ENCODE measurements at regions not wholly inside any gene's neighbourhood (a gene's known extent, or its start where the extent isn't known, plus 50 kb on each side); places are given as distances from the start of the nearest gene placed in this dataset.

DNA sequence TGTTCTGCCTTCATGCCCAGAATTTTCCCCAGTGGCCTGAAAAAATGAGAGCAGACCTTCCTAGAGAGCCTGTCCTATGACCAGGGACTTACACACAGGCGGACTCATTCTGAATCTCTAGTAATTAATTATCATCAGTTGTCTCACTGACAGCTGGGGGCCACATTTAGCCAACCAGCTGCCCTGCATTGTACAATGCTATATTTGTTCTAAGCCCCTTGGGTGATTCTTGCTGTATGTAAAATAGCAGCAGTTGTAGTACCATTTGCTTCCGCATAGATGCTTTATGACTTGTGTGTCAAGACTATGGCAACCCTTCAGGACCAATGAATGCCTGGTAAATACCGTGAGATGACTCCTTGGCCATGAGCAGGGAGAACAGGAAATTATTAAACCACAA is 415.4 kb upstream of the SEMA6A start:
- TF ChIP-seq EP300 (IDR thresholded peaks at IDR 0.05) (no peak), POLR2AphosphoS5 (IDR thresholded peaks at IDR 0.05) (no peak), POLR2A (IDR thresholded peaks at IDR 0.05) (no peak)
- TF ChIP-seq, protein P1, sequence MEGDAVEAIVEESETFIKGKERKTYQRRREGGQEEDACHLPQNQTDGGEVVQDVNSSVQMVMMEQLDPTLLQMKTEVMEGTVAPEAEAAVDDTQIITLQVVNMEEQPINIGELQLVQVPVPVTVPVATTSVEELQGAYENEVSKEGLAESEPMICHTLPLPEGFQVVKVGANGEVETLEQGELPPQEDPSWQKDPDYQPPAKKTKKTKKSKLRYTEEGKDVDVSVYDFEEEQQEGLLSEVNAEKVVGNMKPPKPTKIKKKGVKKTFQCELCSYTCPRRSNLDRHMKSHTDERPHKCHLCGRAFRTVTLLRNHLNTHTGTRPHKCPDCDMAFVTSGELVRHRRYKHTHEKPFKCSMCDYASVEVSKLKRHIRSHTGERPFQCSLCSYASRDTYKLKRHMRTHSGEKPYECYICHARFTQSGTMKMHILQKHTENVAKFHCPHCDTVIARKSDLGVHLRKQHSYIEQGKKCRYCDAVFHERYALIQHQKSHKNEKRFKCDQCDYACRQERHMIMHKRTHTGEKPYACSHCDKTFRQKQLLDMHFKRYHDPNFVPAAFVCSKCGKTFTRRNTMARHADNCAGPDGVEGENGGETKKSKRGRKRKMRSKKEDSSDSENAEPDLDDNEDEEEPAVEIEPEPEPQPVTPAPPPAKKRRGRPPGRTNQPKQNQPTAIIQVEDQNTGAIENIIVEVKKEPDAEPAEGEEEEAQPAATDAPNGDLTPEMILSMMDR (IDR thresholded peaks at IDR 0.05): no peak
- WGBS, 2 donors (ENCODE audit: low coverage in 1 of 2): 86 to 88% methylated on average over 2 of the region's 3 CpGs
- no peak for ATAC-seq
- no peaks in the 10 kb centered on the region for H3K27me3 ChIP-seq
- no peaks in the 10 kb centered on the region for H3K9me3 ChIP-seq
- no peak overlapping the region for H3K27ac ChIP-seq
- H3K4me3 ChIP-seq: no peak overlapping the region
- H3K36me3 ChIP-seq: no peaks in the 10 kb centered on the region
- no peaks in the 10 kb centered on the region for H3K4me1 ChIP-seq

DNA sequence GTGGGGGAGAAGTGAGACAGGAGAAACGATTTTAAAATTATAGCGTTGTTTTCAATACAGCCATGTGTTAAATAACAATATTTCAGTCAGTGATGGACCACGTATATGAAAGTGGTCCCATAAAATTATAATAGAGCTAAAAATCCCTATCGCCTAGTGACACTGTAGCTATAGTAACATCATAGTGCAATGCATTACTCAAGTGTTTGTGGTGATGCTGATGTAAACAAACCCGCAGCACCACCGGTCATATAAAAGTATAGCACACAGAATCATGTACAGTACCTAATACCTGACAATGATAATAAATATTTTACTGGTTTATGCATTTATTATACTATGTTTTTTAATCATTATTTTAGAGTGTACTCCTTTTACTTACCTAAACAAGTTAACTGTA is 407.4 kb upstream of the SEMA6A start:
- 47 to 75% methylated on average over 5 to 6 of the region's 6 CpGs for WGBS, 2 donors (ENCODE audit: low coverage in 1 of 2)

DNA sequence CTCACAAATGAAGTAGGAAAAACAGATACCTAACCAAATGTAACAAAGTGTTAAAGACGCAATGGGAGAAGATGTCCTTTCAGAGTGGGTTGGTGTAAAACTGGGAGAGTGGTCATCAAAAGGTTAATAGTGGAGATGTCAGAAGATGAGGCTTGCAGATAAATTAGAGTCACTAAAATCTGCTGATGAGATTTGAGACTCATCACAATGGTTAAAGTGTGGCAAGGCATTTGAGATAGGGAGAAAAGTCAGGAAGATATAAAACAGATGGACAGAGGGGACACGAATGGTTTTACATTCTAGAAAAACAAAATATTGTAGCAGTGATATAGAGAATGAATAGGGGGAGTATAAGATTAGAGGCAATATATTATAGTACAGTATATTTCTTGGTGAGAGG is 406.0 kb upstream of the SEMA6A start:
- H3K36me3 ChIP-seq: no peaks in the 10 kb centered on the region
- 79 to 86% methylated on average over 2 of the region's 2 CpGs for WGBS, 2 donors (ENCODE audit: low coverage in 1 of 2)

More for the DNA sequence above, 407.4 kb upstream of the SEMA6A start:
- Histone ChIP-seq H3K36me3 (no peaks in the 10 kb centered on the region), H3K4me3 (no peak overlapping the region), H3K9me3 (no peaks in the 10 kb centered on the region), H3K27ac (no peak overlapping the region), H3K4me1 (no peaks in the 10 kb centered on the region), H3K27me3 (no peaks in the 10 kb centered on the region)
- no peak for ATAC-seq
- TF ChIP-seq POLR2AphosphoS5 (IDR thresholded peaks at IDR 0.05) (no peak), EP300 (IDR thresholded peaks at IDR 0.05) (no peak), POLR2A (IDR thresholded peaks at IDR 0.05) (no peak)
- TF ChIP-seq, protein P1 (IDR thresholded peaks at IDR 0.05): no peak

DNA sequence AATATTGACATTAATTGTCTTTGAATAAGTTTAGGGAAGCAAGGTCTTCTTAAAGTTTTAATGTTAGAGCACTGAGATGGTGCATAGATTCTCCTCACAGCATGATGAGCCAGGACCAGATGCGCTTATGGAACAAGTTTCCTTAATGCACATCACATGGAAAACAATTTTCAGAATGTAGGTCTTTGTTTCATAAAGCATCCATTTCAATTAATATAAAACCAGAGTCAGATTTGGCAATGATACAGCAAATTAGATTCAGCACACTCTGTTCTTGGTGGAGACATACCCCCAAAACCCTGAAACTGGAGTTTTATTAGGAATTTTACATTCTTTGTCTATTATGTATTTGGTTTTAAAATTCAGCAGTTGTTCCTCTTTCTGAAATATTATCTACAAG is 402.1 kb upstream of the SEMA6A start:
- no peaks in the 10 kb centered on the region for H3K36me3 ChIP-seq
- WGBS, 2 donors (ENCODE audit: low coverage in 1 of 2): 89 to 100% methylated on average over 1 of the region's 1 CpG
- H3K27ac ChIP-seq: no peak overlapping the region
- no peak overlapping the region for H3K4me3 ChIP-seq
- no peaks in the 10 kb centered on the region for H3K27me3 ChIP-seq
- ATAC-seq: no peak
- H3K4me1 ChIP-seq: no peaks in the 10 kb centered on the region
- TF ChIP-seq POLR2A (IDR thresholded peaks at IDR 0.05): no peak
- TF ChIP-seq POLR2AphosphoS5 (IDR thresholded peaks at IDR 0.05): no peak
- TF ChIP-seq EP300 (IDR thresholded peaks at IDR 0.05): no peak
- TF ChIP-seq, protein P1 (IDR thresholded peaks at IDR 0.05): no peak
- H3K9me3 ChIP-seq: peaks cover 0 to 14% (median 0%) of the 10 kb centered on the region in 3 donors

More for the DNA sequence above, 406.0 kb upstream of the SEMA6A start:
- Histone ChIP-seq H3K4me1 (no peaks in the 10 kb centered on the region), H3K27me3 (no peaks in the 10 kb centered on the region), H3K4me3 (no peak overlapping the region), H3K27ac (no peak overlapping the region), H3K9me3 (no peaks in the 10 kb centered on the region)
- ATAC-seq: no peak
- TF ChIP-seq, protein P1 (IDR thresholded peaks at IDR 0.05): no peak
- TF ChIP-seq EP300 (IDR thresholded peaks at IDR 0.05) (no peak), POLR2AphosphoS5 (IDR thresholded peaks at IDR 0.05) (no peak), POLR2A (IDR thresholded peaks at IDR 0.05) (no peak)

DNA sequence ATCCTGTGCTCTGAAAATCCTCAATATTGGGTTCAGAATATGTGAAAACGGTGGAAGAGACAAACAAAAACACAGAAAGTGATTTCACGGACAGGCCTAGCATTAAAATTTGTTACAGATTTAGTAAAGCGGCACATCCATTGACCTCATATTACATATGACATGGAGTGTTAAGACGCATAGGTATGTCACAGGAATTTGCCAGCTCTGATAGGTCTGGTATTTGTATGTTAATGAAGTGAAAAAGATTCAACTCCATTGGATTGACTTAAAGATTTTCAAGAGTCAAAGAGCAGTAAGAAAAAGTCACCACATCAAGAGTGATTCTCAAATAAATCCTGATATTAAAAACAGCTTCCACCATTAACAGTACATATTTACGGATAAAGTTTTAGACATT is 396.5 kb upstream of the SEMA6A start:
- no peaks in the 10 kb centered on the region for H3K4me1 ChIP-seq
- no peak for ATAC-seq
- H3K27ac ChIP-seq: no peak overlapping the region
- TF ChIP-seq POLR2A (IDR thresholded peaks at IDR 0.05): no peak
- TF ChIP-seq EP300 (IDR thresholded peaks at IDR 0.05): no peak
- TF ChIP-seq, protein P1 (IDR thresholded peaks at IDR 0.05): no peak
- no peak for TF ChIP-seq POLR2AphosphoS5 (IDR thresholded peaks at IDR 0.05)
- H3K36me3 ChIP-seq: no peaks in the 10 kb centered on the region
- peaks cover 0 to 14% (median 0%) of the 10 kb centered on the region in 3 donors for H3K9me3 ChIP-seq
- H3K27me3 ChIP-seq: no peaks in the 10 kb centered on the region
- H3K4me3 ChIP-seq: no peak overlapping the region
- 93 to 94% methylated on average over 5 of the region's 5 CpGs for WGBS, 2 donors (ENCODE audit: low coverage in 1 of 2)
